CD1c-positive myeloid dendritic cell (primary cell): ENCODE measurements at regions not wholly inside any gene's neighbourhood (a gene's known extent, or its start where the extent isn't known, plus 50 kb on each side); places are given as distances from the start of the nearest gene placed in this dataset.

Experiments used
- DNase-seq: peaks from one replicate; pipeline ENCODE4 v3.0.0-alpha.2; 2016; ENCODE audit errors: extremely low spot score

DNA sequence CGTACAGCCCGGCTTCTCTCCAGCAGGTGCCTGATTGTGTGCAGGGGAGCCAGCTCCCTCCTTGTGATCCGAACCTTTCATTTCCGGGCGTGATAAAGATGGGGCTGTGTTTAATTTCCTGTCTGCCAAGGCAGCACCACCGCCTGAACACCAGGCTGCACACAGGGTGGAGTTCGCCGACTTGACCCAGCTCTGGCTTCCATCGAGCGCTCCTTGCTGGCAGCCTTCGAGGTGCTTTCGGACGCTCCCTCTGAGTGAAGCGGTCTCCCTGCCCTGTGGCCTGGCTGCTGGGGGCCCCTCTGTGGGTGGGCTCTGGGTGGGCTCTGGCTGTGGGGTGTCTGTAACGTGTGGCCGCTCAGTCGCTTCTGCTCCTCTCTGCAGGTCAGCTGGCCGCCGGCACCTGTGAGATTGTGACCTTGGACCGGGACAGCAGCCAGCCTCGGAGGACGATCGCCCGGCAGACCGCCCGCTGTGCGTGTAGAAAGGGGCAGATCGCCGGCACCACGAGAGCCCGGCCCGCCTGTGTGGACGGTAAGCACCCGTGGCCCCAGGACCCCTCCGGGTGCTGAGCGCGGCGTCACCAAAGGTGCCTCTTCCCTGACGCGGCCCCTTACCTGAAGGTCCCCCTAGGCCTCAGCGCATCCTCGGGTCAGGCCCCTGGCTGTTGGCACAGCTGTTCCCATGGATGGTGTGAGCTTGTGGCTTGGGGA, 1181.3 kb downstream of the BRD1 start:
- DNase-seq, result no peak

- no peak for DNase-seq
Observed at GRCh38 chr22:48645766-48646165, 1181.9 kb downstream of the BRD1 start.

- DNase-seq, result no peak
Observed at GRCh38 chr22:48644997-48645396, 1182.7 kb downstream of the BRD1 start.

GRCh38 chr22:48644108-48644507, 1183.6 kb downstream of the BRD1 start:
- no peak for DNase-seq

DNA sequence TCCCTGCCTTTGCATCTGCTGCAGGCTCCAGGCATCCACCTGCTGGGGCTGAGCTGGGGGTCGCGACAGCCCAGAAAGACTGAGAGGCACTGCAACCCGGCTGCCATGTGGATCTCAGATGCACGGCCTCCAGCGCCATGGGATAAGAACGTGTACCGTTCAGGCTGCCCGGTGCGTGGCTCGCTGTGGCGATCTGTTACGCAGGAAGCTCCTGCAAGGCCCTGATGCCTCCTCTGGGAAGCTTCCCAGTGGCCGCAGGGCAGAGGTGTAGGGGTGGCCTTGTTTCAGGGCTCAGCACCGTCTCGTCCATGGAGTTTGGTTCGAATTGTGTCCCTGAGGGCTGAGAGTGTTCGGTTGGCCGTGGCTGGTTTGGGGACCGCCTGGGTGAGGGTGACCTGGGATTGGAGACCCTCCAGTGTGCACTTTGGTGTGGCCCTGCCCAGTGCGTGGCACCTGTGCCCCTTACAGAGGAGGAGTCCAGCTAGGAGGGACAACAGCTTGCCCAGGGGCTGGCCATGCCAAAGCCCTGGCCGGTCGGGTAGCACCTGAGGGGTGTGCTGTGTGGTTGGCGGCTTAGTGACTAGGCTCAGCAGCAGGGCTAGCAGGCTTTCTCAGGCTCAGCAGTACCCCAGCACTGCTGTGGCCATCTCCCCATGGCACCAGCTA, 1184.5 kb downstream of the BRD1 start:
- DNase-seq, result no peak

DNA sequence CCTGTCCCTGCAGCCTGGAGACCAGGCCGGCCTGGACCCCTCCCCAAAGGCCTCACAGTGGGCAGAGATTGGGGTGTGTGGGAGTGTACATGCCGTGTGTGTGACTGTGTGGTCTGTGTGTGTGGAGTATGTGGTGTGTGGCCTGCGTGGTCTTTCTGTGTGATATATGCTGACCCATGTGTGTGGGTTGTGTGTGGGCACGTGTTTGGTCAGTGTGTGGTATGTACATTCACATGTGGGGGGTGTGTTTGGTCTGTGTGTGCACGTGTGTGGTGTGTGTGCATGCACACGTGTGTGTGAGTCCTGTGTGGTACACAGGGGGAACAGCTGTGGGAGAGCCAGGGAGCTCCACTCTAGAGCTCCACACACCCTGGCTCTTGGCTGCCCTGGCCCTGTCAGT, 1185.1 kb downstream of the BRD1 start:
- no peak for DNase-seq

DNA sequence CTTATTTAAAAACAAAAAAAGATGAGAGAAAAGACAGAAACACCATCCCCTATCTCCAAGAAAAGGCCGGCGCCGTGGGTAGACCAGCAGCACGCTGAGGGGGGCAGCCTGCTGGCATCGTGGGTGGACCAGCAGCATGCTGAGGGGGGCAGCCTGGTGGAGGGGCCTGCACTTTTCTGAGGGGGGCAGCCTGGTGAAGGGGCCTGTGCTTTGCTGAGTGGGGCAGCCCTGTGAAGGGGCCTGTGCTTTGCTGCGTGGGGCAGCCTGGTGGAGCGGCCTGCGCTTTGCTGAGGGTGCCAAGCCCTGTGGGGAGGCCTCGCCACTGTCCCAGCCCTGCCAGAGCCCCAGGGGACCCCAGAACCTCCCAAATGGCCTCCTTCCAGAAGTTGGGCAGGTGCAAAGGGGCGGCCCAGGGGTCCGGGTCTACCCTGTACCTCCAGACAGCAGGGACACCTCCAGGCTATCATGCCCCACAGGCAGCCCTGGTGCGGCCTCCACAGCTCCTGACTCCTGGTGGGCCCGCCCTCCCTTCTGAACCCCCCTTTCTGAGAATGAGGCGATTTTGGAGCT, 1185.7 kb downstream of the BRD1 start:
- no peak for DNase-seq

DNA sequence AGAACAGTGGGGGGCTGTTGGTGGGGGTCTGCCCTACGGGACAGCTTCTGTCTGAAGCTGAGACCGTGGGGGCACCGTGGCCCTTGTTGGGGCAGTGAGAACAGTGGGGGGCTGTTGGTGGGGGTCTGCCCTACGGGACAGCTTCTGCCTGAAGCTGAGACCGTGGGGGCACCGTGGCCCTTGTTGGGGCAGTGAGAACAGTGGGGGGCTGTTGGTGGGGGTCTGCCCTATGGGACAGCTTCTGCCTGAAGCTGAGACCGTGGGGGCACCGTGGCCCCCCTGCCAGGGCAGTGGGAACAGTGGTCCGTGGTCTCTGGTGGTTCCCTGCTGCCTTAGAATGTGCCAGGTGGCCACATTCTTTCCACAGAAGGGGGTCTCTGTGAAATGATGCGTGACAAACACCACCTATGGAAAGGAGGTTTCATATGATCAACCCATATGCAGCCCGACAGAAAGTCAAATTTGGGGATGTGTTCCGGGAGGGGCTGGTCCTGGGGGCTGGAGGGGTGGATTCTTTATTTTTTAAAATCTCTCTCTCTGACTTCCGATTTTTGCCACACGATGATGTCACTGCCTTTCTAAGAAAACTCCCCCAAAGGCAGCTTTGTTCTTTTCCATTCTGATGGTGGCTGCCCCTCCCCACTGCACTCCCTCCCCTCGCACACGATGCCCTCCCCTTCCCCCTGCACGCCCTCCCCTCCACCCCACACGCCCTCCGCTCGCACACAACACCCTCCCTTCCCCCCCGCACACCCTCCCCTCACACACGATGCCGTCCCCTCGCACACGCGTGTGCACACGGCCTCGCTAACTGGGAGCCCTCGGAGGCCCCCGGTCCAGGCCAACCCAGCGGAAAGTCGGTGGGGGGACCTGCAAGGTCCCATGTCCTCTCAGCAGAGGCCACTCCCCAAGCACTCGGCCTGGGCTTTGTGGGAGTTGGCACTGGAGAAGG, 1186.5 kb downstream of the BRD1 start:
- DNase-seq, result no peak

GRCh38 chr22:48639896-48640748, 1187.6 kb downstream of the BRD1 start:
- no peak for DNase-seq

DNA sequence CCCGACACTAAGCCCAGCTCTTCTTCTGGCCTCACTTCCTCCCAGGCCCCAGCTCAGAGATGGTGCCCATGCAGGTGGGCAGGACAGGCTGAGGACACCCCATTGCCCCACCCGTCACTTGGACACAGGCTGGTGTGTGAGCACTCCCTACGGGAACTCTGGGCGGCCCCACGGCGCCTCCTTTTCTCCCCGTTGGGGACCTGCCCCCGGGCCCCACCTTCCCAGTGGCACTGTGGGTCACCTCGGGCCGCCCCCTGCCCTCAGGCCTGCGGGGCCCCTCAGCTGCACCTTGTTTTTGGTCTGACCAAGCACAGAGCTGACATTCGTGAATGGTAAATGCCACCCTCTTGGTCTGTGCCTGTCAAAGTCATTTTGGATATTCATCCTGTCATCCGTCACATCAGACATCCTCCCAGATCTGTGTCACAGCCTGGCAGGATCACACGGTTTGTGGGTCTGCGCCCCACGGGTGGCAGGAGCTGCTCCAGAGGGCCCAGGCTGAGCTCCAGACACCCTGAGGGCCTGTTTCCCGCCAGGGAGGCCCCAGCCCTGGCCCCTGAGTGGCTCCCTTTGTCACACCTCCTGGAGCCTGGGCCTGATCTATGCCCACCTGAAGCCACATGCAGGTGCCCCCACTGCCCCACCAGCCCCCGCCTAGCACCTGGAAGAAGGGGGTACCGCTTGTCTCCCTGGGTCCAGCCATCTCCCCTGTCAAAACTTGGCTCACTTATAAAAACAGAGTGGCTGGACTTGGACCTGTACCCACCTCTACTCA, 1188.5 kb downstream of the BRD1 start:
- no peak for DNase-seq

DNA sequence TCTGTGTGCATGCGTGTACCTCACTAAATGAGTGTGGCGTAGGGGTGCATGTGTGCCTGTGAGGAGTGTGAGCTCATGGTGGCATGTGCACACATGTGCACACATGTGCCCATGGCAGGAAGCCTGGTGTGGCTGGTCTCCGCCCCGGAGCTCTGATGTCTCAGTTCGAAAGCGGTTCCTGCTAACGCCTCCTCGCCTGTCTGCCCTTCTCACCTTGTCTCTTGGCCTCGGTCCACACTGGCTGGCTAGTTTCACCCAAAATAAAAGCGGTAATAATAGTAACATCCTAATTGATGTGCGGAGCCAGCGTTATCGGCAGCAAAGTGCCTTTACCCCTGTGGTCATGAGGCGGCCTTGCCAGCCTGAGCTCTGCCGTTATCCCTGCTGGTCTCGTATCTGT, 1190.4 kb downstream of the BRD1 start:
- no peak for DNase-seq

DNA sequence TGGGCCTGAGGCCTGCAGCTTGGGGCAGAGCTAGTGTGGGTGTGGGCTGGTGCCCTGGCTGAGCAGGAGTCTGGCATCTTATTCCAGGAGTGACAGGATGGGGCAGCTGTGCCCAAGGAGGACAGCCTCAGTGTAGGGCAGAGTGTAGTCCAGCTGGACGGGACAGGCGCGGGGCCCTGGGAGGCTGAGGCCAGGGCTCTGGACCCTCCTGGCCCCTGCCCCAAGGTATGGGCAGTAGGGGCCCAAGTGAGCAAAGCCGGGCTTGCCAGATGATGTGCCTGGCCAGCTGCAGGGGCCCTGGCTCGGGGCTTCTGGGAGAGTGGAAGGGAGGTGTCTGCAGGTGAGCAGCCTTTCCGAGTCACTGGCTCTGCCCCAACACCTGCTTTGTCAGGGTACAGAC, 1190.9 kb downstream of the BRD1 start:
- no peak for DNase-seq

DNA sequence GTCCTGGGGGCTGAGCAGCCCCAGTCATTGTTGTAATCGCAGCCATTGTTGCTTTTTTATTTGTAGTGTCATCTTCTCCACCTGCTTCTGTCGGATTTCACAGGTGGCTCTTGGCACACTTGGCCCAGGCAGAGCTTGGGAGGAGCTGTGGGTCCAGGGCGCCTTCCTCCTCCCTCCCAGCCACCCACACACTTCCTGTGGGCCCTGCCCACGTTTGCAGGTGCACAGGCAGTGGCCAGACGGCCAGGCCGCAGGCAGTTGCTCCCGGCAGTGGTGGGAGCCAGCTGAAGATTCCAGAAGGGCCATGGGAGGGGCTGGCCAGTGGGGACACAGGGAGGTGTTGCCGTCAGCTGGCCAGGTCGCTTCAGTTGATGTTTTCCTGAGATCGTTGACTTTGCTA, 1191.9 kb downstream of the BRD1 start:
- no peak for DNase-seq

DNA sequence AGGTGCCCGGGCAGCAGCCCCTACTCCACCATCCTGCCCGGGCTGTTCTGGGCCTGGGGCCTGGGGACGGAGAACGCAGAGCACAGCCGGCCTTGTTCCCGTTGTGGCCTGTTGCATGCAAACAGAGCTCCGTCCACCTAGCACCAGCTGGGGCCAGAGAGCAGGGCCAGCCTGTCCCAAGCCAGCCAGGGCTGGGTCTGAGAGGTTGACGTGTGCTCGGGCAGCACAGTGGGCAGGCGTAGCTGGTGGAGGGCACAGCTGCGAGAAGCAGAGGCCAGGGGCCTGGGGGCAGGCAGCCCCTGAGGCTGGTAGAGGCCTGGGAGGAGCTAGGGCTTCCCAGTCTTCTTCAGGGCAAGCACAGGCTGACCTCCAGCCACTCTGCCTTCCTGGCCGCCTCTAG, 1192.6 kb downstream of the BRD1 start:
- DNase-seq, result no peak

DNA sequence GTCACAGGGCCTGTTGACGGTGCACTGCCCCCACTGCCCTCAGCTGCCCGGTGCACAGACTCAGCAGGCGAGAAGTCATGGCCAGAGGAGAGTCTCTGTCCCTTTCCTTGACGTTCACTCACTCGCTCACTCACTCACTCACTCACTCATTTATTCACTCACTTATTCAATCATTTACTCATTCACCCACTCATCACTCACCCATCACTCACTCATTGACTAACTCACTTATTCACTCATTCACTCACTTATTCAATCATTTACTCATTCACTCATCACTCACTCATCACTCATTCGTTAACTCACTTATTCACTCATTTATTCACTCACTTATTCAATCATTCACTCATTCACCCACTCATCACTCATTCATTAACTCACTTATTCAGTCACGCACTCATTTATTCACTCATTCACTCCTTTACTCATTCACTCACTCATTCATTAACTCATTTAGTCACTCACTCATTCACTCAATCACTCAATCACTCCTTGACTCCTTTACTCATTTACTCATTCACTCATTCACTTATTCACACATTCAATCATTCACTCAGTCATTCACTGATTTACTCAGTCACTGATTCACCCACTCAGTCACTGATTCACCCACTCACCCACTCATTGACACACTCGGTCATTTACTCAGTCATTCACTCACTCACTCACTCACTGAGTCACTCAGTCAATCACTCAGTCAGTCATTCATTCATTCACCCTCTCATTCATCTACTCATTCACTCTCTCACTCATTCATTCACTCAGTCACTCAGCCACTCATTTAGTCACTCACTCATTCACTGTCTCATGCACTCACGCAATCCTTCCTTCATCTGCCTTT, 1193.5 kb downstream of the BRD1 start:
- no peak for DNase-seq

DNA sequence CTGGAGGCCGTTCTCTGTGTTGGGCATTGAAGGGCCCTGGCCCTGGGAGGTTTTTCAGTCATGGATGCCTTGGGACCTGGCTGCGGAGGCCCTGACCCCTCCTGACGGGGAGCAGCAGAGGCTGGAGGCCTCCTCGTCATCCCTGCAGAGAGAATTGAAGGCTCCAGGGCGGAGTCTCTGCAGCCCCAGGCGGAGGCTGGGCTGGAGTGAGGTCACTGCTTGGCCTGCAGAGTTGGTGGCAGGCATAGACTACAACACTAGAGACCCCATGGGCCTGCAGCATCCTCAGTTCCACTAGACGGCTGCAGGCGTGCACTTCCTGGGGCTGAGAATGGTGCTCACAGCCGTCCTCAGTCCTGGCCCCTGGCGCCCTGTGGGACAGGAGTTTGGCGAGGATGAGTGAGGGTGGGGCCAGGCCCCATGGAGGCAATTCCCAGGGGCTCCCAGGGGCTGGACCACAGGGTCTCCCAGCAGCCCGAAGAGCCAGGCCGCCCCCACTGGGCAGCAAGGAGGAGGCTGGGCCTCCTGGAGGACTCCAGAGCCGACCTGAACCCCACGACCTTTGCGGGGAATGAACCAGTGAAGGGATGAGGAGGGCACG, 1194.9 kb downstream of the BRD1 start:
- no peak for DNase-seq

DNA sequence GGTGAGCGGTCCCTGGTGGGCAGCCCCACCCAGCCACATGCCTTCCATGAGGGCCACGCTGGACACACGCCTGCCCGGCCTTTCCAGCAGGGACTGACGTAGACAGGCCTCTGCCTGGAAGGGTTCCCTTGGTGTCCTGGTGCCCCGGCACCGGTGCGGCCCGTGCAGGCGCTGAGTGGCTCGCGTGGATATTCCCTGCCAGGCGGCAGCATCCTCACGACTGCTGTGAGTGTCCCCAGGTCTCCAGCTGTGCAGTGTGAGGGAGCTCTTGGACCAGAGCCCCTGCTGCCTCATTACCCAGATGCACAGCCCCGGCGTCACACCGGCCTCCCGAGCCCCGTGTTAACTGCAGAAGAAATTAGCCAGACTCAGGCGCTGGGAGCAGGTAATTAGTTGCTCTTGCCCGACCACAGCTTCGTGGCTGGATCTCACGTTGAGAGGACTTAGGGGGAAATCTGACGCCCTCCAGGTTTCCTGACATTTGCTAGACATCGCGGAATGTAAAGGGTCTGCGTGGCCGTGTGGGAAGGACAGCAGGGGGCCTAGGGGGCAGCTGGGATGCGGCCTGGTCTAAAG, 1196.3 kb downstream of the BRD1 start:
- no peak for DNase-seq

GRCh38 chr22:48630848-48631247, 1196.8 kb downstream of the BRD1 start:
- no peak for DNase-seq

GRCh38 chr22:48630433-48630754, 1197.3 kb downstream of the BRD1 start:
- DNase-seq, result no peak
